ENCODE measurements at regions not wholly inside any gene's neighbourhood (a gene's known extent, or its start where the extent isn't known, plus 50 kb on each side); places are given as distances from the start of the nearest gene placed in this dataset.

- H3K4me2 ChIP-seq (ENCODE audit: low read depth, low read length, poor library complexity, severe bottlenecking), result no peak overlapping the region
- no peaks in the 10 kb centered on the region for H4K20me1 ChIP-seq (ENCODE audit: low read depth, low read length)
- H3K9me2 ChIP-seq (replicated peaks; ENCODE audit: insufficient read depth, low read length), result no peaks in the 10 kb centered on the region
- no peak overlapping the region for H2AFZ ChIP-seq (ENCODE audit: low read depth, low read length, severe bottlenecking)
- no peaks in the 10 kb centered on the region for H3K27me3 ChIP-seq (ENCODE audit: low read length)
- H3K9ac ChIP-seq (ENCODE audit: low read length), result no peak overlapping the region
- H3K27ac ChIP-seq (ENCODE audit: low read depth, low read length), result no peak overlapping the region
- H3F3A ChIP-seq (ENCODE audit: insufficient read depth), result no peaks in the 10 kb centered on the region
- H3K4me3 ChIP-seq (ENCODE audit: insufficient read depth, low read length, poor library complexity, severe bottlenecking), result no peak overlapping the region
- no peaks in the 10 kb centered on the region for H3K9me3 ChIP-seq (ENCODE audit: insufficient read depth, low read length)
- TF ChIP-seq EZH2phosphoT487 (conservative IDR thresholded peaks at IDR 0.05; ENCODE audit: low read length), result no peak
- no peak for TF ChIP-seq CTCF (IDR thresholded peaks at IDR 0.05; ENCODE audit: insufficient read depth, low read length, poor library complexity, severe bottlenecking)
- no peaks in the 10 kb centered on the region for H3K79me2 ChIP-seq (ENCODE audit: insufficient read depth, low read length)
- H3K36me3 ChIP-seq (ENCODE audit: low read length), result no peaks in the 10 kb centered on the region
These were observed 170.8 kb upstream of the GMDS start for GRCh38 chr6:2416128-2416712.

GRCh38 chr6:2414885-2415547 lies 169.6 kb upstream of the GMDS start:
- Histone ChIP-seq H3K9me2 (replicated peaks; ENCODE audit: insufficient read depth, low read length) (no peaks in the 10 kb centered on the region), H3K27me3 (ENCODE audit: low read length) (no peaks in the 10 kb centered on the region), H4K20me1 (ENCODE audit: low read depth, low read length) (no peaks in the 10 kb centered on the region), H2AFZ (ENCODE audit: low read depth, low read length, severe bottlenecking) (no peak overlapping the region), H3K4me2 (ENCODE audit: low read depth, low read length, poor library complexity, severe bottlenecking) (no peak overlapping the region), H3K4me3 (ENCODE audit: insufficient read depth, low read length, poor library complexity, severe bottlenecking) (no peak overlapping the region), H3K36me3 (ENCODE audit: low read length) (no peaks in the 10 kb centered on the region), H3K27ac (ENCODE audit: low read depth, low read length) (no peak overlapping the region), H3K9ac (ENCODE audit: low read length) (no peak overlapping the region), H3F3A (ENCODE audit: insufficient read depth) (no peaks in the 10 kb centered on the region), H3K79me2 (ENCODE audit: insufficient read depth, low read length) (no peaks in the 10 kb centered on the region), H3K9me3 (ENCODE audit: insufficient read depth, low read length) (no peaks in the 10 kb centered on the region)
- TF ChIP-seq EZH2phosphoT487 (conservative IDR thresholded peaks at IDR 0.05; ENCODE audit: low read length) (no peak), CTCF (IDR thresholded peaks at IDR 0.05; ENCODE audit: insufficient read depth, low read length, poor library complexity, severe bottlenecking) (no peak)

GRCh38 chr6:2412731-2413130 lies 167.3 kb upstream of the GMDS start:
- Histone ChIP-seq H3K9me2 (replicated peaks; ENCODE audit: insufficient read depth, low read length) (no peaks in the 10 kb centered on the region), H3K4me3 (ENCODE audit: insufficient read depth, low read length, poor library complexity, severe bottlenecking) (no peak overlapping the region), H3K79me2 (ENCODE audit: insufficient read depth, low read length) (no peaks in the 10 kb centered on the region), H3K9ac (ENCODE audit: low read length) (no peak overlapping the region), H3K27me3 (ENCODE audit: low read length) (no peaks in the 10 kb centered on the region), H3K9me3 (ENCODE audit: insufficient read depth, low read length) (no peaks in the 10 kb centered on the region), H3F3A (ENCODE audit: insufficient read depth) (no peaks in the 10 kb centered on the region), H3K4me2 (ENCODE audit: low read depth, low read length, poor library complexity, severe bottlenecking) (no peak overlapping the region), H3K27ac (ENCODE audit: low read depth, low read length) (no peak overlapping the region), H3K36me3 (ENCODE audit: low read length) (no peaks in the 10 kb centered on the region), H4K20me1 (ENCODE audit: low read depth, low read length) (no peaks in the 10 kb centered on the region), H2AFZ (ENCODE audit: low read depth, low read length, severe bottlenecking) (no peak overlapping the region)
- TF ChIP-seq CTCF (IDR thresholded peaks at IDR 0.05; ENCODE audit: insufficient read depth, low read length, poor library complexity, severe bottlenecking), result no peak
- TF ChIP-seq EZH2phosphoT487 (conservative IDR thresholded peaks at IDR 0.05; ENCODE audit: low read length), result no peak

Measured in SU-DHL-6 (cell line).